Stimulated activated CD4-positive, alpha-beta T cell treated with anti-CD3 and anti-CD28 coated beads, Interleukin-2, amount 100 ng/mL, for 24 hours (primary cell): ENCODE measurements at regions not wholly inside any gene's neighbourhood (a gene's known extent, or its start where the extent isn't known, plus 50 kb on each side); places are given as distances from the start of the nearest gene placed in this dataset.
"Not testable (repeated sequence)": the region's sequence is repeated elsewhere in the genome, so short reads cannot be mapped to it uniquely, and the experiment has no call there.

Experiments used
- DNase-seq, 2 donors: peaks; one replicate each; pipeline ENCODE4 v3.0.0-alpha.2; 2020

GRCh38 chr1:99481-99880, 352.0 kb downstream of the OR4F29 start:
- DNase-seq: not testable (repeated sequence)

- not testable (repeated sequence) for DNase-seq
Observed at GRCh38 chr1:98811-99210, 352.7 kb downstream of the OR4F29 start.

- DNase-seq: not testable (repeated sequence)
Observed at GRCh38 chr1:91279-91678, 360.2 kb downstream of the OR4F29 start.

- not testable (repeated sequence) for DNase-seq
Observed at GRCh38 chr1:88110-88509, 363.4 kb downstream of the OR4F29 start.

- not testable (repeated sequence) for DNase-seq
Observed at GRCh38 chr1:79152-79551, 372.3 kb downstream of the OR4F29 start.

- not testable (repeated sequence) for DNase-seq
Observed at GRCh38 chr1:65119-65518, 386.4 kb downstream of the OR4F29 start, which contains the start of gene OR4F5. Gene OR4F5 (plus strand): TSS chr1:65419.

GRCh38 chr1:56014-56531, 395.4 kb downstream of the OR4F29 start:
- DNase-seq: not testable (repeated sequence)

GRCh38 chr1:53182-53581, 398.3 kb downstream of the OR4F29 start:
- not testable (repeated sequence) for DNase-seq

GRCh38 chr1:41965-42466, 409.5 kb downstream of the OR4F29 start:
- not testable (repeated sequence) for DNase-seq

GRCh38 chr1:41197-41596, 410.3 kb downstream of the OR4F29 start:
- DNase-seq: not testable (repeated sequence)

- DNase-seq: not testable (repeated sequence)
Observed at GRCh38 chr1:29183-29582, 422.3 kb downstream of the OR4F29 start.

- DNase-seq: peak; percentile 0 to 15
Observed at GRCh38 chr1:17298-17697, 434.2 kb downstream of the OR4F29 start.

GRCh38 chr1:16025-16424, 435.5 kb downstream of the OR4F29 start:
- peak; percentile 0 to 14 for DNase-seq

- DNase-seq: peak; percentile 6 to 50
Observed at GRCh38 chr1:9941-10717, 441.3 kb downstream of the OR4F29 start.
